T-helper 9 cell (primary cell): ENCODE measurements at regions not wholly inside any gene's neighbourhood (a gene's known extent, or its start where the extent isn't known, plus 50 kb on each side); places are given as distances from the start of the nearest gene placed in this dataset.
"Not testable (repeated sequence)": the region's sequence is repeated elsewhere in the genome, so short reads cannot be mapped to it uniquely, and the experiment has no call there.

Experiments
- DNase-seq: peaks from one replicate; pipeline ENCODE4 v3.0.0-alpha.2; 2020

DNA sequence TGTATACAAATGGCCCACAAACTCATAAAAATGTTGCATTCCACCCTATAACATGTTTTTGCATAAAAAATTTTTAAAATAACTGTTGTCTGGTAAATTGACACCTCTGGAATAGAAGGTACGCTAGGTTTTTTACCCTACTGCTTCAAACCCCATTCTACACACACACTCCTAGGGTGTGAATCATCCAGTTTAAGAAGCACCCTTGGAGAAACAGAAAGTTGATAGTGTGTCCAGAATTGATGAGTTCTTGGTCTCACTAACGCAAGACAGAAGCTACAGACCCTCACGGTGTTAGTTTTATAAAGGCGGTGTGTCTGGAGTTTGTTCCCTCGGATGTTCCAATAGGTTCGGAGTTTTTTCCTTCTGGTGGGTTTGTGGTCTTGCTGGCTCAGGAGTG lies 158.5 kb downstream of the KLRB1 start:
- DNase-seq = no peak

DNA sequence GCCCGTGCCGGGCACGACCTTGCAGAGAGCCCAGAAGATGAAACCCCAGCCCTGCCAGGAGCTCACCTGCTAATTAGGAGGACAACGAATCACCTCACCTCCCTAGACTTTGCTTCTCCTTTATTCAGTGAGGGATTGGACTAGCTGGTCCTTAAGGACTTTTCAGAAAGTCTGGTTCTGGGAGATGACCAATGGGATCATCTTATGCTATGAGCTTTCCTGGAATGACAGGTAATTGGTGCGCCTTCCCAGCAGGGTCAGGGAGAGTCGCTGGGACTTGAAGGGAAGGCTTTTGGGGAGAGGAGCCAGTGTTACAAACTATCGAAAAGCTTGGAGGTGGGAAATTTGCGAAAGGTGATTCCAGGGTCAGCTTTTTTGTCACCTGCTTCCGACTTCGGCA lies 159.1 kb downstream of the KLRB1 start:
- not testable (repeated sequence) for DNase-seq

DNA sequence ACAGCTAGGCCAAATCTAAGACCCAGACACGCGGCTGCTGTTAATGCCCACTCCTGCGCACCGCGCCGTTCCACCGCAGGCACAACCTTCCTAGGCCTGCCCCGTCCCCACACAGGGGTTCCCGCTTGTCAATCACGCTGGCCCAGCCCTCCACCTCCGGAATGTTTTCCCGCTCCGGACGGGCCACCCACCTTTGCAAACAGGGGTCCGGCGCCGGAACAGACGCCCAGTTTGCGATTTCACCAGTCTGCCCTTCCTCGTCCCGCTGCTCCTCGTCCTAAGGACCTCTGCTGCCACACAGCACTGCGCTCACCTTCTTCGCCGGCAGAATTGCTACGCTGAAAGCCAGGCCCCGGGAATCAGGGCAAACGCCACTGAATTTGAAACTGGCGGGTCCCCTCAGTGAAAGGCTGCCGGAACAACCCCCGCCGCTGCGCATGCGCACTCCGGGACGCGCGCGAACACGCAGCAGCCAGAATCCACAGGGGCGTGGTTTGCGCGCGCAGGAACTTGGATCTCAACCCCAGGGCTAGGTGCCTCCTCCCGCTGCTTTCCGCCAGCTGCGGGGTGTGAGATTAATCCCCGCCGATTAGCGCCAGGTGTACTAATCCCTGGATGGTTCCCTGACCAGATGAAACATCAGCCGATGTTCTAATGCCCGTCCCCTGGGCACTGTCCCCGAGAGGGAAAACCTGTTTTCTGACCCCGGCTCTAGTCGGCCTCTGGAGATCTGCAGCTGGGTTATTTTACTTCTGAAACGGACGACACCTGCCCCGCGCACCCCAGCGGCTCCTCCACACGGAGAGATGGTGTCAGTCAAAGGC lies 159.7 kb downstream of the KLRB1 start:
- peak; percentile 83 for DNase-seq

DNA sequence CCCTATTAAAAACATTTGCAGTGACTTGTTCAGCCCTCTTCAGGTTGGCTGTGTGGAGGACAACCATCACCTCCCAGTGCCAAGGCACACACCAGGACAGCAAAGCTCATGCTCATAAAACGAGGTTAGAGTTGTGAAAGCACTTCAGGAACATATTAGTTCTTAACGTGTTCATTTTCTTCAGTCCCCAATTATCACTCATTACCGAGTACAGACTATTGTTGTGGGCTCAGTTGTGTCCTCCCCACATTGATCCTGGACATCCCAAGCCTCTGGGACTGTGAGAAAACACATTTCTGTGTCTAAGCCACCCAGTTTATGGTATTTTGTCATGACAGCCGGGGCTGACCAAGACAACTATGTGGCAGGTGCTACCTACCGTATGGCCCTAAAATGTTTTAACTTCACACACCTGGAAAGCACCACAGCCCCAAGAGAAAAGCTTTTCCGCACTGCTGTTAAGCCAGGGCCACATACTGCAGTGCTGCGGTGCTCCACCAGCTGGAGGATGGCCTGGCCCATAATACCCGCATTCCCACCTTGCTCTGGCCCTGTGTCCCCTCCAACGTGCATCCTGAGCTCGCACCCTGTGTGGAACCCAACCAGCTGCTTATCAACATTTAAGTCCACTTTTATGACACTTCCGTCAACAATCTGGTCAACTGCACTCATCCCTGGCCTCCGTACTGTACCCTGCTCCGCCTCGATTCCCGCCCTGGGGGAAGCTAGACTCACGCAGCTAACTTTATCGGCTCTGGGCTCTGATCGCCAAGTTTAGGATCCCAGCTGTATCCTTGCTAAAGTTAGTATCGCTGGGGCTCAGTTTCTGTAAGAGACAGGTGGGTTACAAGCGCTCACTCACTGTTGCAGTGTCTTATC lies 160.6 kb downstream of the KLRB1 start:
- not testable (repeated sequence) for DNase-seq

DNA sequence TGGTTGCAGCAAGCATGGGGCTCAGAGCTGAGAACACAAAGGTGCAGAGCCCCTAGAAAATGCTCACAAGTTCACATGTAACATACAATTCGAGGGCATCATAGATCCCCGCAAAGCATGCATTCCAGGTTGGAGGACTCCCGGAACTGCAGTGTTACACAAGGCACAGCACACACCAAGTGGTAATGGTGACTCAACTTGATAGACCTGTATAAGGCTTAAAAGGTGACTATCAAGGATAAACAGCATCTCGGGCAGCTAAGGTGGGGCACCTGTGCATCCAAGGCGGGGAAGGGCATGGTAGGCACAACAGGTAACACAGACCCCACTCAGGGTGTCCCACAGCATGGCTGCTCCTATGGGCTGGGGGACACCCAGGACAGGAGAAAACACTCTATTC lies 167.3 kb downstream of the KLRB1 start:
- DNase-seq = not testable (repeated sequence)

DNA sequence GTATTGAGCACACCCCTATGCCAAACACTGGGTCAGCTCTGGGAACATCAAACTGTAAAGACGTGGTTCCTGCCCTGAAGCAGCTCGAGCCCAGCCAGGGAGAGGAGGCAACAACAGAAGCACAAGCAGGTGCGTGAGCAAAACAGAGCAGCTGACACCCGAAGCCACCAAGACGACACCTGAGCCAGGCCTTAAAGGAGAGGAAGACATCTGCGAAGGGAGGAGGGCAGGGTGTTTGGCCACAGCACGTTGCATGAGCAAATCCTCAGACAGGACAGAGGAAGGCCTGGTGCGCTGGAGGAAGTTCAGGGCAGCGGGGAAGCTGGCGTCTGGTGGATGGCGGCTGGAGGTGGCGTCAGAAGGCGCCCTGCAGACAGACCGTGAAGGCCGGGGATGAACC lies 172.0 kb downstream of the KLRB1 start:
- DNase-seq = not testable (repeated sequence)

DNA sequence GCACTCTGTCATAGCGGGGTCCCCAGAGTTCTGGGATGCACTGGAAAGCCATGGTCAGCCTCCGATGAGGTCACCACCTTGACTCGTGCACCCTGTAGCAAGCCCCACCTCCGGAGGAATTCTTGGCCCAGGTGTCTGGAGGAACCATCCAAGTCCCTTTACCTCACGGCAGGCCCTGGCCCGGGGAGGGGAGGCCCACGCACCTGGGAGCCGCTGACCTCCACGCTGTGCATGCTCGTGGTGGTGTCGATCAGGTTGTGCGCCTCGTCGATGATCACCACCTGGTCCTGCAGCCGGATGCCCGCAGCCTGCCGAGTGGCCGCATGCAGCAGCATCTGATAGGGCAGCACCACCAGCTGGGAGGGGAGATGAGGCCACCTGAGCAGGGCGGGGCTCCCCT lies 177.3 kb downstream of the KLRB1 start:
- DNase-seq = not testable (repeated sequence)

DNA sequence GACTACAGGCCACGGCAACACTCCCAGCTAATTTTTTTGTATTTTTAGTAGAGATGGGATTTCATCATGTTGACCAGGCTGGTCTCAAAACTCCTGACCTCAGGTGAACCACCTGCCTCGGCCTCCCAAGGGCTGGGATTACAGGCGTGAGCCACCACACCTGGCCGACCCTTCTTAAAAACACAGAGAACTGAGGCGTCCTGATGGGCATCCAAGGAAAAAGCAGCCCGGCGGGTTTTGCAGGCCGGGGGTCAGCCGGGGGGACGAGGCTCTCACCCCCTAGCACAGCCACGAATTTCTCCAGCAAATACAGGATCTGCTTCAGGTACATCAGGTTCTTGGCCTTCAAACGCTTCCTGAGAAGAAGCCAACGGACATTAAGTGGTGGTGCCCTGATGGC lies 178.9 kb downstream of the KLRB1 start:
- not testable (repeated sequence) for DNase-seq

DNA sequence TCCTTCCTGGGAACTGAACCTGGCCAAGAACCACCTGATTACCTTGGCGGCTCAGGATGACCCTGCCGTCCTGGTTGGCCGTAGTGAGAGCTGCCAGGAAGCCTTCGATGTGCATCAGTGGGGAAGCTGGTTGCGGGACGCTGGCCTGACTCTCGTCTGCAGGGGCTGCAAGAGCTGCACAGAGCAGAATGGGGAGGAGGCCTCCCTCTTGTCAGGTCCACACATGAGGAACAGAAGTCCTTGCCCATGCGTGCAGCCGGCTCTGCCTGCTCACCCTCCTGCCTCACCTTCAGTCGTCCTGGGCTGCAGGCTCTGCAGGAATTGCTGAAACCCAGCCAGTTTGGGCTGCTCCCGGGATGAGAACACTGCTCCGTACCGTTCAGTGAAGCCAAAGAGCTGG lies 182.3 kb downstream of the KLRB1 start:
- not testable (repeated sequence) for DNase-seq

DNA sequence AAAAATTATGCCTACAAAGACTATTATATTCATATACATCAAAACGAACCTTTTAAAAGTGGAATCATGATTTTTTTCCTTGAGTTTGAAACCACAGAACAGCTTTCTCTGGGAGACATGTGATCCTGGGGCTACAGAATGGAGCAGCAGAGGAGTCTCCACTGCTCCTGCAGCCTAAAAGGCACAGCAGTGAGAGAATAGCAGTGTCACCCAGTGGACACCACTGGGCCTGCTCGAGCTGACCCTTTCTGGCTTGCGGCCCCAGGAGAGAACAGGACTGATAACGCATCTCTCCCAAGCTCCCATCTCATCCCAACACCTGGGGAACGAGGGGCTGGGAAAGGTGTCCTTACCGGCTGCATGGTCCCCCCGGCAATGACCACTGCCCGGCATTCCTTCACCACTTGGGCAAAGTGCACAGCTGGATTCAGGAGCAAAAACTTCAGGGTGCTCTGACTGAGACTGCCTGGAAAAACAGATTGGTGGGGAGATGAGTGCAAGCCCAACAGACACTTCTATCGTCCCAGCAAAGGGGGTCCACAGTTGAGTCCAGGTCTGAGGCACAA lies 183.5 kb downstream of the KLRB1 start:
- DNase-seq = not testable (repeated sequence)

DNA sequence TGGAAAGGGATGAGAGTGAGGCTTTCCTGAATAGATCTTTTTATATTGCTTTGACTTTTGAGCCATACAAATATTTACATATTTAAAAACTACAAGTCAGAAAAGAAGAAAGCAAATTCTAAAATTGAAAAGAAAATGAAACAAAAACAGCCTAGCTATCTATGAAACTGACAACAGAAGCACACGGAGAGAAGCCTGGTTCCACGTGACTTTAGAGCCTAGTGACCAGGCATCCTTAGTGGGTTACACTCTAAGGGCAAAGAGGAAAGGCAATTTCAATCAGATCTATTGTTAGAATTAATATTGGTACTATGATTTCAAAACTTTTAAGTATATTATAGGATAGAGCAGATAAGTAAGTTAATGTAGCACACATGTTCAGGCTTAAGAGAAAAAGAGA lies 185.0 kb downstream of the KLRB1 start:
- not testable (repeated sequence) for DNase-seq

DNA sequence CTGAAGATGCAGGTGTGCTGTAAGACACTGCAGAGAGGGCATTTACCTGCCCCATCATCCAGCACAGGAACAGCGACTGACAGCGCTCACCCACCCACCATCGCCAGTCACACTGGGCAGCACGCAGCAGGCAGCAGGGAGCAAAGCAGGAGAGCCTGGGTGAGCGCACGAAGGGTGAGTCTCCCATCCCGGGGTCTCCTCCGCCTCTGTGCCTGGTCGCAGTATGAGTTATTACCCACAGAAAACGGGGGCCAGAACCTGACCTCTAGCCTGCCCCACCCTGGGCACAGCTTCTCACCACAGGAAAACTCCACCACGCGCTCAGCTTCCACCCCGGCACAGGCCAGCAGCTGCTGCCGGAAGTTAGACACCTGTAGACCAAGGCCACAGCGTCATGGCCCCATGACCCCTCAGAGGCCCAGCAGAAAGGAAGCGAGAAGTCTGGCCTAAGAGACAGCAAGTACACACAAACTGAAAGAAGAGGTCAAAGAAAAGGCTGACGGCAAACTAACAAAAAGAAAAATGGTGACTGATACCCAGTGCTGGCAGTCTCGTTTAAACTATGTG lies 186.1 kb downstream of the KLRB1 start:
- not testable (repeated sequence) for DNase-seq

DNA sequence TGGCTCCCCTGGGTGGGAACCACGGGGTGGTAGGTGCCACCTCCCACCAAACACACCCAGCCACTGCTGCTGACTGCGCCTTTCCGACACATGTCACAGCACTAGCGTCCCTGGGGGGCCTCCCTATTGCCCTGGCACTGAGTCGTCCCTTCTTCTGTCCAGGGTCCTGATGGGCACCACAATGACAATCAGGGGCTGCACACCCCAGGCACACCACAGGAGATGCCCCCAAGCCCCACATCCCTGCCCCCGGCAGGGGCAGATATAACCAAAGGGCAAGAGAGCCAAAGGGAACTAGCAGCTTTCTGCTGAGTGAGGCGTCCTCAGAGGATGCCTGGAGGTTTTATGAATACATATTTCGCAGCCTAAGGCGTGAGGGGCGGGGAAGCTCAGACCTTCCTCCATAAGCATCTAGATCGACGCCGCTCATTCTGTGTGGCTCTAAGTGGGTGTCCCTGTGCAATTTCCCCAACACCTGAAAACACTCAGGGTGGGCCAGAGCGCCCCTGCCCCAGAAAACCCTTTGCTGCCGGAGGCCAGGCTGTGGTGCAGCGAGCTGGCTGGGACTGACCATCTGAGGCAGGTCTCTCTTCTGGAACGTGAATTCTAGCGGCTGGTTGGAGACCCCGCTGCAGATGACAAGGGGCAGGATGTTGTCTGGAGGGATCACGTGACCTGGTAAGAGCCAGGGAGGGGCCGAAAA lies 186.7 kb downstream of the KLRB1 start:
- not testable (repeated sequence) for DNase-seq

DNA sequence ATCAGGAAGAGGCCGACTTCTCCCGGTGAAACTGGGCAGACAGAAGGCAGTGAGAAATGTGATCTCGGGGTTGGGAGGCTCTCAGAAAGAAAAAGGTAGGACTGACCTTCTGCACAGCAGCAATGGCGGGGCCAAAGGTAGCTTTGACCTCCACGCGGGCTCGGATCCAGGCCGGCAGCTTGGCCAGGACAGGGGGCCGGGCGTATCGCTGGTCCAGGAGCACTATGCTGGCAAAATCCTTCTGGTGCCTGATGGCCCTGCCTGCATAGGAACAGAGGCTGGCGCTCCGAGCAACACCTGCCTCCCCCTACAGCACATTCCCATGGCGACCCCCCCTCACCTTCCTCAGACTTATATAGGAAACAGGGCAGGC lies 189.1 kb downstream of the KLRB1 start:
- DNase-seq = not testable (repeated sequence)

DNA sequence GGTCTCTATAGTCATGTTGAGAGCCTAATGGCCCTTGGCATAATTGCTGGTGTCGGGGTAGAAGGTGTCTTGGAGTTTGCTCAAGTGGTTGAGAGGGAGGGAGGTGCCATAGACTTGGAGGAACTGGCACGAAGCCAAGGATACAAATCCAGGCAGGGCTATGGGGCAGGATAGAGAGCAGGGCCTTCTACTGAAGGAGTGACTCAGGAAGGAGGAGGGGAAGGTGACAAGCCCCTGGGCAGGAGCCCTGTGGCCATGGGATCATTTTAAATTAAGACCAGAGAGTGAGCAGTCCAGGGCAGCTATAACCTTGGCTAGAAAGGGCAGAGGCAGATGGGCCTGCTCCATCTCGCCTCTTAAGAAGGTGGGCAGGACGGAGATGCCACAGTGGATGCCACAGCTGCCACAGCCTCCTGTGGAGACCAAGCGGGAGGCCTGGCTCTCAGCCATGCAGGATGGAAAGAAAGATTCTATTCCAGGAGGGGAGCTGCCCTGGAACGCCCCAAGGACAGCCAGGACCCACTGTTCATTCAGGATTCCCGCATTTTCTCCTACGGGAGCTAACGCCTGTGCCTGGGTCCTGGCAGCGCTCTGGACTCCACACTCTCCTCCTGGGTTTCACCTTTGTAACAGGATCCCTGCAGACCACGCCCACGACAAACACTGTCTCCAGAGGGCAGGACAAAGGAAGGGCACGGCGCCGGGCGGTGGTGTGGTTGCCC lies 189.6 kb downstream of the KLRB1 start:
- DNase-seq = not testable (repeated sequence)

DNA sequence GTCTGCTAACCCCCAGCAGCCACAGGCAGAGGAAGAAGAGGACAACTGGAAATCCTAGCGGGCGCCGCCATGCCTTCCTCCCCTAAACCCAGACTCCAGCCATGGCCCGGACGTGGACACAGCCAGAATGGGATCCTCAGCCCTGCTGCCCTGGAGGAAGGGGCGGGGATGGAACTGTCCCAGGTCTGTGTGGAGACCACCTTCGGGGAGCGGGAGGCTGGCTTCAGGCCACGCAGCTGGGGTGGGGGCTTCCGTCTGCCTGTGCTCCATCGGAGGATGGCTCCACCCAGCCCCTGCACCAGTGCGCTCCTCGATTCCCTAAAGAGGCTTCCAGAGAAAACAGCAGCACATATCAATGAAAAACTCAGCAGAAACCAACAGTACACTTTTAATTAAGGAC lies 190.4 kb downstream of the KLRB1 start:
- DNase-seq = not testable (repeated sequence)

DNA sequence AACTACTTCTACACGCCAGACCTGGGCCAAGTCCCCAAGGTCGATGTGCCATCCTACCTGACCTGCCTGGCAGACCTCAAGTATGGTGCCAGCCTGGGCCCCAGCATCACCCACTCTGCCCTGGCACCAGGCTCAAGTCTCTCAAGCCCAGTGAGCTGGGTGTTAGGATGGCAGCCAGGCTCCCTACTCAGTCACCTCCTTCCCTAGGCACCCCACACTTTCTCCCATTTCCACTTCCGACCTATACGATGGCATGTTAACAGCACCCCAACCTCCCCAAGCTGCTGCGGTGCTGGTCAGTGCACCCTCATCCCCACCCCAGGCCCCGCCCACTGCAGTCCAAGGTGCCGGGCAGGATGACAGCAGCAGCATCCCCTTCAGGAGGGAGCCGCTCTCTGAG lies 191.4 kb downstream of the KLRB1 start:
- DNase-seq = not testable (repeated sequence)

DNA sequence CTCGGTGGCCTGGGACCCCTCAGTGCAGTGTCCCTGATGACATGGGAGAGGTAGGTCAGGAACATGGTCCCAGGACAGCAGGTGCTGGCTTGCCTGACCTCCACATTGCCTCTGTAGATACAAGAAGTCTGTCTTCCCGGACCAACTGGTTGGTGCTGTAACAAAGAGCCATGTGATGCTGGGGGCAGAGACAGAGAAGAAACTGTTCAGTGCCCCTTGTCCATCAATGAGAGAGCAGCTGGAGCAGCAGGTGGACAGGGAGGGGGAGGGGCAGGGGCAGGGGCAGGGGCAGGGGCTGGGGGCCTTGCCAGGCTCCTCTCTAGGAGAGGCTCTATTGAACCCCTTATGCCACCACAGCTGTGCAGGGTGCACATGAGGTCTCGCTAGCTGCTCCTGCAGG lies 191.8 kb downstream of the KLRB1 start:
- DNase-seq = not testable (repeated sequence)

DNA sequence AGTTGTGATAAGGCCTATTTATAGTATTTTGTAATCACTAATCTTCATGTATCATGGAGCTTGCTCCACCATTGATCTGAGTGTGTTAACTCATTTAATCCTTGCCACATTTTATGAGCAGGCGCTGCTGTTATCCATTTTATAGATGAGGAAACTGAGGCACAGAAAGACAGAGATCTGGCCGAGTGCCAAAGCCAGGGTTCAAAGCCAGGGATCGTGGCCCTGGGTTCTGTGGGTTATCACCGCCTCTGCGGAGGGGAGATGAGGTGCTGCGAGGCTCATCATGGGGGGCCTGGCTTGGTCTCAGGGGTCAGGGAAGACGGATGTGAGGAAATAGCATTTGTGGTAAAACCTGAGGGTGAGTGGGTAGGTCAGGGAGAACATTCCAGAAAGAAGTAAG lies 193.9 kb downstream of the KLRB1 start:
- DNase-seq = not testable (repeated sequence)

DNA sequence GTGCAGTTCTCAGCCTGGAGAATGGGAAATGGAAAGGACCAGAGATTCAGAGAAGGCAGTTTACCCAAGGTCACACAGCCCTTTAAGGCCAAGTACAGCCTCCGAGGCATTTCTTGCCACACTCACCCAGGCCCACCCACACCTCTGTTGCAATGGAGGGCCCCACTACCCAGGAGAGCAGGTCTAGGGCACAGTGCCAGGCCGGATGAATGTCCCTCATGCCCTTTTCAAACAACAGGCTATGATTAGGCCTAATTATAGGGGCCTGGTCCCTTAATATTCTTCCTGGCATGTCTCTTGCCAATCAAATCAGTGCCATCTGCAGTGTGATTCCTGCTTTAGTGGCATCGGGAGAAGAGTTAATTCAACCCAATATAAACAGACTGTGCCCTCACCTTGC lies 195.3 kb downstream of the KLRB1 start:
- not testable (repeated sequence) for DNase-seq

DNA sequence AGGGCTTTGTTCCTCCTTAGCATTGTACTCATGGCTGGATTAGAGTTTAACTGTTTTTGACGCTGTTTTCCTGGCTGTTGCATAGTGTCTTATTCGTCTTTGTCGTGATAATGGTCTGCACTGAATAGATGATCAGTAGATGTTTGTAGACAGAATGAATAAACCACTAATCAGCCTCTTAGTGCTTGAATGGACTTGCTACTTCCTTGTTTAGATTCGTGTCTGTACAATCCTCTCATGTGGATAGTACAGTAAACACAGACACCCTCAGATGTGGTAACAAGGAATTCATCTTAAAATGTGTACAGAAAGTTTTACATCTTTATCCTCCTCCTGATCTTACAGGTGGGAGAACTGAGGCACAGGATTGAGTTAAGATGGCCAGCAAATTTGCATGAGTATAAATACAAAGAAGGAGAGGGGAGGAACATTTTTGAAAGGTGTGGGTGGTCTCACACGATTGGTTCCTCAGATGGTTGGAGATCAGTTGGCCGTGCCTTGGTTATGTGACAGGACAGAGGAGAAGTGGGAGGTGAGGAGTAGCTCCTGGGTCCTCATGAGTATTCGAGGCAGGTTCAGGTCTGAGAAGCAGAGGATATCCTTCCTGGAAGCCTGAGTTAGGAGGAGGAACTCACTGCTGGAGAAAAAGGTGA lies 196.0 kb downstream of the KLRB1 start:
- not testable (repeated sequence) for DNase-seq
